T-cell (primary cell): ENCODE measurements at regions not wholly inside any gene's neighbourhood (a gene's known extent, or its start where the extent isn't known, plus 50 kb on each side); places are given as distances from the start of the nearest gene placed in this dataset.

ENCODE experiments used
- ATAC-seq, 4 experiments: fragments of 200-7000 bp in 3 of 4; fragments of 150-1000 bp in 1 of 4; cut with Tn5 transposase; replicated peaks in 1 of 4; 1 replicate in 3 of 4; 2 replicates in 1 of 4; pipeline ENCODE4 v1.10.0; 2021; ENCODE audit warnings: moderate library complexity in 3 of 4, mild to moderate bottlenecking in 2 of 4, moderate number of reproducible peaks in 1 of 4
- CTCF ChIA-PET, 2 donors: fragments of 300-600 bp; sonication (Branson Sonifier 250); formaldehyde crosslinking; loops; one replicate each; lab custom pipeline; 2022; ENCODE audit warnings: antibody characterized with exemption in 2 of 2; lab: Charles Lee
- POLR2A ChIA-PET, 2 donors: fragments of 300-600 bp; sonication (Branson Sonifier 250); formaldehyde crosslinking; loops; one replicate each; lab custom pipeline; 2022; ENCODE audit warnings: antibody characterized with exemption in 2 of 2; lab: Charles Lee
- DNase-seq, 35 experiments: peaks; one replicate each; pipeline versions ENCODE4 v3.0.0 to v3.0.0-alpha.2; 2013 to 2023
- H3K27ac ChIP-seq: one replicate; pipeline ENCODE4 v1.5.1; 2013; ENCODE audit warnings: low read length
- H3K27me3 ChIP-seq, 2 experiments: replicated peaks in 1 of 2; 1 replicate in 1 of 2; 2 replicates in 1 of 2; pipeline versions ENCODE4 v1.6.1 to v1.7.0; 2013; ENCODE audit warnings: low read length in 1 of 2, mixed read lengths in 1 of 2; ENCODE audit not compliant: control insufficient read depth in 2 of 2, insufficient read depth in 2 of 2; ENCODE audit errors: extremely low read depth in 1 of 2
- H3K36me3 ChIP-seq, 2 donors: 1 replicate in 1 of 2; 2 replicates in 1 of 2; pipeline versions ENCODE4 v1.6.1 to v1.7.0; 2013; ENCODE audit warnings: low read length in 1 of 2; ENCODE audit not compliant: control insufficient read depth in 2 of 2, insufficient read depth in 1 of 2; ENCODE audit errors: extremely low read depth in 1 of 2
- H3K4me1 ChIP-seq, 2 experiments: 1 replicate in 1 of 2; 2 replicates in 1 of 2; pipeline versions ENCODE4 v1.6.1 to v1.7.0; 2013; ENCODE audit warnings: low read length in 2 of 2, mixed read lengths in 1 of 2; ENCODE audit not compliant: insufficient read depth in 2 of 2, control insufficient read depth in 1 of 2; ENCODE audit errors: extremely low read depth in 1 of 2
- H3K4me3 ChIP-seq, 2 donors: 1 replicate in 1 of 2; 2 replicates in 1 of 2; pipeline versions ENCODE4 v1.5.1 to v1.7.0; 2013; ENCODE audit warnings: mild to moderate bottlenecking in 2 of 2, low read length in 1 of 2, moderate library complexity in 1 of 2; ENCODE audit not compliant: control insufficient read depth in 1 of 2; ENCODE audit errors: extremely low read depth in 1 of 2
- H3K9me3 ChIP-seq: 2 replicates; pipeline ENCODE4 v1.7.0; 2013
- H3K27ac Mint-ChIP-seq, 2 donors: one replicate each; pipeline ENCODE4 v1.8.0; 2020 to 2021; ENCODE audit warnings: mild to moderate bottlenecking in 2 of 2, mixed read lengths in 2 of 2
- H3K27me3 Mint-ChIP-seq, 2 donors: one replicate each; pipeline ENCODE4 v1.8.0; 2021 to 2022; ENCODE audit warnings: mixed read lengths in 2 of 2
- H3K36me3 Mint-ChIP-seq: one replicate; pipeline ENCODE4 v1.8.0; 2021; ENCODE audit warnings: mixed read lengths
- H3K4me1 Mint-ChIP-seq, 3 donors: one replicate each; pipeline ENCODE4 v1.8.0; 2020 to 2022; ENCODE audit warnings: mixed read lengths in 3 of 3, mild to moderate bottlenecking in 1 of 3
- H3K4me3 Mint-ChIP-seq, 3 donors: one replicate each; pipeline ENCODE4 v1.8.0; 2020 to 2022; ENCODE audit warnings: mild to moderate bottlenecking in 3 of 3, mixed read lengths in 3 of 3, moderate library complexity in 3 of 3
- H3K9me3 Mint-ChIP-seq, 3 donors: one replicate each; pipeline ENCODE4 v1.8.0; 2020 to 2022; ENCODE audit warnings: mixed read lengths in 3 of 3
- WGBS: methylation state at CpG from one replicate; pipeline ENCODE4 v1.1.5; 2013; ENCODE audit warnings: missing lambda C conversion rate; ENCODE audit not compliant: insufficient coverage; 5-methylcytosine and 5-hydroxymethylcytosine counted together

DNA sequence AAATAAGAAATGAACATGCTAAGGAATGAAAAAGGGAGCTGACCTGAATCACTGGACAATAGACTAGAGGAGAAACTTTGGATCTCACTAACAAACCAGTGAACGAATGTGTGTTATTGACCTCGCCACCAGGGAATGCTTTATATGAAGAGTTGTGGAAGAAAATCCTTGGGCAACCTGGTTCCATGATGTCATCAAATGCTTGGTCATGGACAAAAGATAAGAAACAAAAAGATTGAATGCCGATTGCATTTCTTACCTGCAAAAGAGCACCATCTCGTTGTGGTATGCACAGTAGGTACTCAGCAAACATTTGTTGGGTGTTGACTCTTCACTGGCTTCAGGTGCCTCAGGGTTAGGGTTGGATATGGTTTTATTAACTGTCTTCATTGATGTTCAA, 165.2 kb upstream of the TSHZ2 start:
- no peak overlapping the region for H3K27ac ChIP-seq
- CTCF ChIA-PET, result no interaction called here
- ATAC-seq (no peak), DNase-seq (no peak)
- H3K4me1 Mint-ChIP-seq, result no peaks in the 10 kb centered on the region
- POLR2A ChIA-PET, result no interaction called here
- no peaks in the 10 kb centered on the region for H3K36me3 Mint-ChIP-seq
- 88% methylated on average over 2 of the region's 4 CpGs for WGBS
- no peaks in the 10 kb centered on the region for H3K9me3 ChIP-seq
- H3K4me3 ChIP-seq, result no peak overlapping the region
- H3K27me3 ChIP-seq, result peaks cover 0 to 4% of the 10 kb centered on the region in 2 experiments
- no peak overlapping the region for H3K4me3 Mint-ChIP-seq
- peaks cover 5 to 23% of the 10 kb centered on the region in 2 donors for H3K27me3 Mint-ChIP-seq
- no peaks in the 10 kb centered on the region for H3K36me3 ChIP-seq
- no peaks in the 10 kb centered on the region for H3K4me1 ChIP-seq
- H3K27ac Mint-ChIP-seq, result no peak overlapping the region
- no peaks in the 10 kb centered on the region for H3K9me3 Mint-ChIP-seq

DNA sequence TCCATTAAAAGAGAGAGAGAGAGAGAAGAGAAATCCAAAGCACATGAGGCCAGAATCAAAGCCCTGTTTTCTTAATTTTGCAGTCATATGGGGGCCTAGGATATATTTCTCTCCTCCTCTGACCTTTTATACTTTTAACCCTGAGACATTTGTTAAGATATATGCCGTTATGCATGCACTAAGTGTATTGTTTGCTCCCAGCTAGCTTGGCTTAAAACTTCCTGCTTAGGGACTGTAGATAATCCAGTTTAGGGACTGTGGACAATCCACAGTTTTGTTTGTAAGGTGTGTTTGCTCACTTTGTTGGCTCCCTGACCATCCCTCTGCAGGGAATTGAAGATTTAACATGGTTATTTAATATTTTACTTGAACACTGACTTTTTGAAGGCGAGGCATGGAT, 166.3 kb upstream of the TSHZ2 start:
- ChIA-PET CTCF (no interaction called here), POLR2A (no interaction called here)
- Mint-ChIP-seq H3K4me1 (no peaks in the 10 kb centered on the region), H3K9me3 (no peaks in the 10 kb centered on the region), H3K36me3 (no peaks in the 10 kb centered on the region), H3K4me3 (no peak overlapping the region), H3K27me3 (peaks cover 0 to 16% of the 10 kb centered on the region in 2 donors), H3K27ac (no peak overlapping the region)
- no peaks in the 10 kb centered on the region for H3K36me3 ChIP-seq
- H3K4me3 ChIP-seq, result no peak overlapping the region
- no CpG with 5 or more reads among the region's 2 CpGs for WGBS
- peaks cover 0 to 4% of the 10 kb centered on the region in 2 experiments for H3K27me3 ChIP-seq
- ATAC-seq (no peak), DNase-seq (no peak)
- no peaks in the 10 kb centered on the region for H3K9me3 ChIP-seq
- no peaks in the 10 kb centered on the region for H3K4me1 ChIP-seq
- H3K27ac ChIP-seq, result no peak overlapping the region

- 80% methylated on average over 1 of the region's 4 CpGs for WGBS
- POLR2A ChIA-PET, result no interaction called here
These were observed 166.9 kb upstream of the TSHZ2 start for GRCh38 chr20:52805296-52805571.

DNA sequence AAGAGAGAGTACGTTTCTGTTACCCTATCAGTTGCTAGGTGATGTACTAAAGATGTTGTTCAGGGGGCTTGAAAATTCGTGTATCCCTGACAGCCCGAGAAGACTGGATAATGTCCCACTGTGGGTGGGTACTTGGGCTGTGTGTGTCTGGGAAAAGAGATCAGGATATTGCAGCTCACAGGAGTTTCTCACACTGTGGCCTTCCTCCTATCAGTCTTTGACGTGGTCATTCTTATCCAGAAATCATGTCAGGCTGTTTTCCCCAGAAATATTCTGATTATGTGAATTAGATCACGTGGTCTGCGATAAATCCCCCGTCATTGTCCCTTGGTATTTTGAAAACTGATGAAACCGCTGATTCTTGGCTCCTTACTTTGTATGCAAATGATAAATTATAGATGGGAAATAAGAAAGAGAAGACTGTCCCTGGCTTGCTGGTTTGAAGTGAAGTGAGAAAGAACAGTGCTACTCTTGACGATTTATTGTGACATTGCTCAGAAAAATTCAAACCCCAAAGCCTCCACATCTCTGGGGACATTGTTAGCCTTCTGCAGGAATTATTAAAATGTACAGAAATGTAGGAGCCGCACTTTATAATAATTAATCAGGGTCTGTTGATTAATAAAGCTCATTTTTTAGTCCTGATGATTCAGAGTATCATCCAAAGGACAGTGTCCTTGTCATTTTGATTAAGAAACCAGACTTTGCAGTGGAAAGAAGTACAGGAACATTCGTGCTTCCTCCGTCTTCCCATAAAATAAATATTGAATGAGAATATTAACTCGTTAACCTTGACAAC, 167.5 kb upstream of the TSHZ2 start:
- no peak overlapping the region for H3K27ac Mint-ChIP-seq
- CTCF ChIA-PET, result no interaction called here

More at GRCh38 chr20:52805296-52805571, 166.9 kb upstream of the TSHZ2 start:
- H3K4me1 Mint-ChIP-seq, result no peaks in the 10 kb centered on the region
- no peaks in the 10 kb centered on the region for H3K36me3 Mint-ChIP-seq
- H3K4me3 ChIP-seq, result no peak overlapping the region
- no peaks in the 10 kb centered on the region for H3K4me1 ChIP-seq
- no peaks in the 10 kb centered on the region for H3K9me3 ChIP-seq
- no peak overlapping the region for H3K27ac Mint-ChIP-seq
- no peak overlapping the region for H3K27ac ChIP-seq
- DNase-seq, result no peak
- peaks cover 0 to 4% of the 10 kb centered on the region in 2 experiments for H3K27me3 ChIP-seq
- CTCF ChIA-PET, result no interaction called here
- H3K36me3 ChIP-seq, result no peaks in the 10 kb centered on the region
- no peak for ATAC-seq
- no peaks in the 10 kb centered on the region for H3K9me3 Mint-ChIP-seq
- H3K4me3 Mint-ChIP-seq, result no peak overlapping the region
- peaks cover 1 to 12% of the 10 kb centered on the region in 2 donors for H3K27me3 Mint-ChIP-seq

DNA sequence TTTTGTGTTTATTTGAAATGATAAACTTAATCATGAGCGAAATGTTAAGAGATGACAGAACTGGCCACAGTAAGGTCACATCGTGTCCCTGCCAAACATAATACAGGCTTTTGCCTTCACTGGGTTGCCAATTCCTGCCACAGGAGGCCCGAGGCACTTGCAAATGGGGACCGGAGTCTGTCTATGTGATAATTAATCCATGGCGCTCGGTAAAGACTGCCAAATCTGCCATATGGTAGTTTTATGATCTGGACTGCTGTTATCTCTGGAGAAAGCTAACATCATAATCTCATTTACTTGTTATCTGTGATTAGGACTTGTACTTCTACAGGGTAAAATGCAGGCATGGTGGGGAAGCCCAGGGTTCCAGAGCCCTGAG, 170.5 kb upstream of the TSHZ2 start:
- Histone ChIP-seq H3K36me3 (no peaks in the 10 kb centered on the region), H3K4me3 (no peak overlapping the region), H3K4me1 (no peaks in the 10 kb centered on the region), H3K9me3 (no peaks in the 10 kb centered on the region), H3K27ac (no peak overlapping the region), H3K27me3 (no peaks in the 10 kb centered on the region)
- no peaks in the 10 kb centered on the region for H3K36me3 Mint-ChIP-seq
- WGBS, result 70% methylated on average over 2 of the region's 6 CpGs
- peaks cover 1 to 4% of the 10 kb centered on the region in 2 donors for H3K27me3 Mint-ChIP-seq
- H3K9me3 Mint-ChIP-seq, result no peaks in the 10 kb centered on the region
- no peak for ATAC-seq
- H3K4me1 Mint-ChIP-seq, result no peaks in the 10 kb centered on the region
- H3K27ac Mint-ChIP-seq, result no peak overlapping the region
- no peak for DNase-seq
- ChIA-PET POLR2A (no interaction called here), CTCF (no interaction called here)
- no peak overlapping the region for H3K4me3 Mint-ChIP-seq

More for the DNA sequence above, 167.5 kb upstream of the TSHZ2 start:
- Histone ChIP-seq H3K4me1 (no peaks in the 10 kb centered on the region), H3K36me3 (no peaks in the 10 kb centered on the region), H3K27ac (no peak overlapping the region), H3K27me3 (peaks cover 0 to 4% of the 10 kb centered on the region in 2 experiments), H3K4me3 (no peak overlapping the region), H3K9me3 (no peaks in the 10 kb centered on the region)
- DNase-seq (no peak), ATAC-seq (no peak)
- no peaks in the 10 kb centered on the region for H3K9me3 Mint-ChIP-seq
- 63% methylated on average over 4 of the region's 13 CpGs for WGBS
- peaks cover 1 to 11% of the 10 kb centered on the region in 2 donors for H3K27me3 Mint-ChIP-seq
- no peaks in the 10 kb centered on the region for H3K4me1 Mint-ChIP-seq
- H3K36me3 Mint-ChIP-seq, result no peaks in the 10 kb centered on the region
- no peak overlapping the region for H3K4me3 Mint-ChIP-seq
- POLR2A ChIA-PET, result no interaction called here

DNA sequence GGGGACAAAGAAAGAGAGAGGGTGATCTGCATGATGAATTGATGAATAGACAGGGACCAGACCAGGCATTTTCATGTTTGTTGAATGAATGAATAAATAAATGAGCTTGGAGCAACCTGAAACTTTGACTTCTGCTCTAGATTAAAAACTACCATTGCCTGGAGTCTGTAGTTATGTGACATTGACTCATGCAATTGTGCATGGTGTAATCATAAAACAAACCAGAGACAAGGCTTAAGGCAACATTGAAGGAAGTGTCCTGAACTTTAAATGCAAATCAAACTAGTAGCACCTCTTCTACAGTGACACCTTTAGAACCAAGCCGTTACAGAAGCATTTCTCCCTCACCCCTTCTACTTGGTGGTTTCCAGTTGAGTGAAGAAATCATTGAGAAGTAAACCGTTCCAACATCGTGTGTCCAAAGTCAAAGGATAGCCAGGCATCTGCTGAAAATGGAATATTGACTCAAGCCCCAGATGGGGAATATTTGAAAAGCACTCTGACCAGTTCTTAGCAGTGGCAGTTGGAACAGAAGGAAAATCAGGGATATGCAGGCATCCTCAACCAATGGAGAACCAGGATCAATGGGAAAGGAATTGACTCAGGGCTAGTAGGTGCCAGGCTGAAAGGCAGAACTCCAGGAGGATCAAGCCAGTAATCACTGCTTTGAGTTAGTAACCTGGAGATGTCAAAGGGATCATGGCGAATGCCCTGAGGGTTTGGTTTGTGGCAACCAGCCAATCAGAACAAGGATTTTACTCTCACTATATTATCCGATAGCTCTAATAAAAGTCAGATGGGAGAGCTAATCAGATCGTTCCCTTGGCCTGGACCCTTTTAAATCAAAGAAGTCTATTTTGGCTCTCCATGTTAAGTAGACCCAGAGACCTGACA, 171.2 kb upstream of the TSHZ2 start:
- Mint-ChIP-seq H3K27ac (no peak overlapping the region), H3K9me3 (no peaks in the 10 kb centered on the region), H3K4me1 (no peaks in the 10 kb centered on the region), H3K36me3 (no peaks in the 10 kb centered on the region), H3K27me3 (peaks cover 0 to 1% of the 10 kb centered on the region in 2 donors), H3K4me3 (no peak overlapping the region)
- ATAC-seq (no peak), DNase-seq (no peak)
- H3K9me3 ChIP-seq, result no peaks in the 10 kb centered on the region
- H3K27ac ChIP-seq, result no peak overlapping the region
- no peaks in the 10 kb centered on the region for H3K27me3 ChIP-seq
- H3K4me1 ChIP-seq, result no peaks in the 10 kb centered on the region
- no peaks in the 10 kb centered on the region for H3K36me3 ChIP-seq
- ChIA-PET CTCF (no interaction called here), POLR2A (no interaction called here)
- H3K4me3 ChIP-seq, result no peak overlapping the region
- 63% methylated on average over 2 of the region's 6 CpGs for WGBS
